Spleen (tissue), 11 donors: ENCODE measurements at regions not wholly inside any gene's neighbourhood (a gene's known extent, or its start where the extent isn't known, plus 50 kb on each side); places are given as distances from the start of the nearest gene placed in this dataset.

Source experiments
- DNase-seq: peaks from one replicate; pipeline ENCODE4 v3.0.0-alpha.2; 2020
- H3K27ac ChIP-seq, 8 donors: fragments of 200-600 bp; sonication (generic) in 7 of 8; 1 replicate in 4 of 8; 2 replicates in 4 of 8; pipeline versions ENCODE4 v1.5.0 to v1.8.0; 2016 to 2021; ENCODE audit warnings: inconsistent platforms in 4 of 8, mild to moderate bottlenecking in 4 of 8, moderate library complexity in 1 of 8
- H3K27me3 ChIP-seq, 7 donors: fragments of 200-600 bp; sonication (generic) in 6 of 7; replicated peaks in 1 of 7; 1 replicate in 4 of 7; 2 replicates in 3 of 7; pipeline versions ENCODE4 v1.5.0 to v1.8.0; 2016 to 2021; ENCODE audit warnings: inconsistent platforms in 3 of 7, mild to moderate bottlenecking in 1 of 7
- H3K36me3 ChIP-seq, 6 donors: fragments of 200-600 bp; sonication (generic) in 5 of 6; 1 replicate in 4 of 6; 2 replicates in 2 of 6; pipeline versions ENCODE4 v1.5.0 to v1.8.0; 2016 to 2021; ENCODE audit warnings: inconsistent platforms in 2 of 6
- H3K4me1 ChIP-seq, 6 donors: fragments of 200-600 bp; sonication (generic) in 5 of 6; 1 replicate in 3 of 6; 2 replicates in 3 of 6; pipeline versions ENCODE4 v1.5.0 to v1.8.0; 2016 to 2021; ENCODE audit warnings: inconsistent platforms in 3 of 6
- H3K4me3 ChIP-seq, 8 donors: fragments of 200-600 bp; sonication (generic) in 7 of 8; 1 replicate in 4 of 8; 2 replicates in 4 of 8; pipeline versions ENCODE4 v1.5.0 to v1.8.0; 2016 to 2021; ENCODE audit warnings: inconsistent platforms in 4 of 8, mild to moderate bottlenecking in 4 of 8, moderate library complexity in 2 of 8
- H3K9me3 ChIP-seq, 8 donors: fragments of 200-600 bp; sonication (generic) in 7 of 8; 1 replicate in 4 of 8; 2 replicates in 4 of 8; pipeline versions ENCODE4 v1.5.0 to v1.8.0; 2016 to 2021; ENCODE audit warnings: inconsistent platforms in 4 of 8
- CTCF ChIP-seq, 11 experiments: fragments of 200-600 bp in 7 of 11; fragments of 450-650 bp in 4 of 11; sonication (generic) in 4 of 11; IDR thresholded peaks in 8 of 11; conservative IDR thresholded peaks in 3 of 11; 1 replicate in 7 of 11; 2 replicates in 4 of 11; pipeline versions ENCODE4 v1.4.0 to v1.8.0; 2016 to 2021; ENCODE audit warnings: antibody characterized with exemption in 11 of 11, inconsistent platforms in 4 of 11, mild to moderate bottlenecking in 1 of 11
- POLR2A ChIP-seq, 3 donors: fragments of 450-650 bp; IDR thresholded peaks; one replicate each; pipeline ENCODE4 v1.5.1; 2017; ENCODE audit warnings: antibody characterized with exemption in 3 of 3, mild to moderate bottlenecking in 1 of 3
- POLR2AphosphoS5 ChIP-seq, 3 donors: sonication (generic); formaldehyde crosslinking; IDR thresholded peaks; one replicate each; pipeline ENCODE4 v1.5.1; 2017; ENCODE audit warnings: antibody characterized with exemption in 3 of 3
- whole genome bisulfite sequencing, 5 donors: extraction: QIAGEN DNeasy Blood & Tissue Kit in 3 of 5; methylation state at CpG; one replicate each; pipeline versions ENCODE4 v1.1.5 to v1.1.7; 2013 to 2018; 5-methylcytosine and 5-hydroxymethylcytosine counted together
- intact Hi-C: fragments of 100-400 bp; cut with DNase I; formaldehyde crosslinking; loops from one replicate; pipeline ENCODE4 v1.15.0; 2023; ENCODE audit warnings: low total_unique reads
- donor health status: healthy with polysubstance abuse.
- donor health status: DM: no; HTN: no; CAD: no; lungs with moderate emphysema.
- donor health status: DM: no; HTN: no; CAD: no.
- donor health status: Bipolar disorder and iron deficiency.
- donor health status: healthy.
- donor health status: DM: no; HTN: no; CAD: no.
- donor health status: DM: yes; HTN: yes; CAD: no.

GRCh38 chr10:30184397-30185033 is 125.1 kb upstream of the JCAD start:
- H3K4me3 ChIP-seq: no peak overlapping the region
- 75 to 86% (median 82%) methylated on average over 6 to 7 of the region's 7 CpGs for WGBS, 5 donors
- peaks cover 0 to 4% (median 0%) of the 10 kb centered on the region in 7 donors for H3K27me3 ChIP-seq
- H3K36me3 ChIP-seq: no peaks in the 10 kb centered on the region
- peaks cover 0 to 16% (median 7%) of the 10 kb centered on the region in 6 donors for H3K4me1 ChIP-seq
- no peak for DNase-seq
- intact Hi-C loops: no loop called here
- no peaks in the 10 kb centered on the region for H3K9me3 ChIP-seq
- TF ChIP-seq POLR2AphosphoS5 (IDR thresholded peaks at IDR 0.05): no peak
- no peak overlapping the region for H3K27ac ChIP-seq

DNA sequence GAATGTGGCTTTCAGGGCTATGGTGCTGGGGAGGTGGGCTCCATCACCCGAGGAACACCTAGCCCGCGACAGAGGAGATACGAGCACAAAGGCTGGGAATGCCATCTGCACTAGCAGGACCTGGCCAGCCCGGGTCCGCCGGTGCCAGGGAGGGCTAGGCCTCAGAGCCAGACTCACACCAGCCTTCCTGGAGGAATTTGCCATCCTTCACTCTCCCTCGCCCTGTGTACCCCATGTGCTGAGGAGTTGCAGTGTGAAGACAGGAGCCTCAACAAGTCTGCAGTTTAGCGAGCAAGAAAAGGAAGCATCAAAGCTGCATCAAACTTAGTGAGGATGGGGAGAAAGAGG is 123.6 kb upstream of the JCAD start:
- H3K4me1 ChIP-seq: peaks cover 0 to 16% (median 7%) of the 10 kb centered on the region in 6 donors
- intact Hi-C loops: no loop called here
- TF ChIP-seq POLR2AphosphoS5 (IDR thresholded peaks at IDR 0.05) (no peak), CTCF (IDR thresholded peaks at IDR 0.05 in 8 of 11, conservative IDR thresholded peaks at IDR 0.05 in 3 of 11) (no peak), POLR2A (IDR thresholded peaks at IDR 0.05) (no peak)

DNA sequence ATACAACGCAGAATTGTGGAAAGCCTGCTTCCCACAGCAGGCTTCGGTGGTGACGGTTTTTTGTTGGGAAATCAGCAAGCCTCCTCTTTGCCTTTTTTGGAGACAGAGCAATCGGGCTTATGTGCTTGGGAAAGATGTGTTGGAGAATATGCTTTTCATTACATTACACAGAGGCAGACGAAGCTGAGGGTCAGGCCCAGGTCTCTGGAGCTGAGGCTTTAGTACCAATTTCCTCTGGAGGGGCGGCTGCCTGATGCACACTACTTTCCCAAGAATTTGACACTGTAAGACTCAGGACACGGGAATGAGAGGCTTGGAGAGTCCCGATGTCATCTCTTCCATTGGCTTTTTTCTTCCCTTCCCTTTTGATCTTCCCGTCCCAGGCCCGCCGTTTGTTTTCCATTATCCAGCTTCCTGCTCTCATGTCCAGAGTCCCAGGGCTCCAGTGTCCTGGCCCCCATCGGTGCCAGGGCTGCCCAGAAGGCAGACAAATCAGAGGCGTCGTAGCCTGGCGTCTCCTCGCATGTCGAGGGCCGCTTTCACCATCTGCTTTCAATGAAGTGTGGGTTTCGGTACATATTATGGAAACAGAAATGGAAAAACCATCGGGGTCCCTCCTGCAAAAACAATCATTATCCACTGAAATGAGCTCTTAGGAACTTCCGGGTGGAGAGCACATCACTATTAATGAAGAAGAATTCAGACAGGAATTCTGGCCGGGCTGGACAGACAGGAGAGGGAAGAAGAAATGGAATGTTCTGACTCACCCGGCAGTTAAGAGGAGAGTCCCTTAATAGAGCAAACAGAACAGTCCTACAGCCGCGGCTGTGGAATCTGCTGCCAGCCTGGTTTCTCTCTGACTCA is 123.0 kb upstream of the JCAD start:
- Histone ChIP-seq H3K4me3 (no peak overlapping the region), H3K9me3 (no peaks in the 10 kb centered on the region), H3K27me3 (no peaks in the 10 kb centered on the region), H3K4me1 (peaks cover 0 to 13% (median 3%) of the 10 kb centered on the region in 6 donors), H3K27ac (no peak overlapping the region), H3K36me3 (no peaks in the 10 kb centered on the region)
- no peak for DNase-seq
- TF ChIP-seq POLR2A (IDR thresholded peaks at IDR 0.05) (no peak), POLR2AphosphoS5 (IDR thresholded peaks at IDR 0.05) (no peak), CTCF (IDR thresholded peaks at IDR 0.05 in 8 of 11, conservative IDR thresholded peaks at IDR 0.05 in 3 of 11) (no peak)
- 71 to 81% (median 78%) methylated on average over 24 to 25 of the region's 25 CpGs for WGBS, 5 donors
- intact Hi-C loops: no loop called here

More for the DNA sequence above, 123.6 kb upstream of the JCAD start:
- DNase-seq: no peak
- H3K4me3 ChIP-seq: no peak overlapping the region
- 69 to 84% (median 75%) methylated on average over 7 to 9 of the region's 9 CpGs for WGBS, 5 donors
- H3K27me3 ChIP-seq: peaks cover 0 to 3% (median 0%) of the 10 kb centered on the region in 7 donors
- H3K27ac ChIP-seq: no peak overlapping the region
- no peaks in the 10 kb centered on the region for H3K36me3 ChIP-seq
- no peaks in the 10 kb centered on the region for H3K9me3 ChIP-seq

GRCh38 chr10:30178356-30178964 is 119.1 kb upstream of the JCAD start:
- 57 to 68% (median 58%) methylated on average over 8 of the region's 8 CpGs for WGBS, 5 donors
- Histone ChIP-seq H3K27me3 (no peaks in the 10 kb centered on the region), H3K36me3 (no peaks in the 10 kb centered on the region), H3K9me3 (no peaks in the 10 kb centered on the region), H3K4me1 (peaks cover 0 to 4% (median 0%) of the 10 kb centered on the region in 6 donors), H3K4me3 (no peak overlapping the region), H3K27ac (no peak overlapping the region)
- TF ChIP-seq POLR2AphosphoS5 (IDR thresholded peaks at IDR 0.05) (no peak), POLR2A (IDR thresholded peaks at IDR 0.05) (no peak), CTCF (IDR thresholded peaks at IDR 0.05 in 8 of 11, conservative IDR thresholded peaks at IDR 0.05 in 3 of 11) (no peak)
- DNase-seq: no peak
- intact Hi-C loops: no loop called here
